ENCODE measurements at regions not wholly inside any gene's neighbourhood (a gene's known extent, or its start where the extent isn't known, plus 50 kb on each side); places are given as distances from the start of the nearest gene placed in this dataset.
"Not testable (repeated sequence)": the region's sequence is repeated elsewhere in the genome, so short reads cannot be mapped to it uniquely, and the experiment has no call there.

DNA sequence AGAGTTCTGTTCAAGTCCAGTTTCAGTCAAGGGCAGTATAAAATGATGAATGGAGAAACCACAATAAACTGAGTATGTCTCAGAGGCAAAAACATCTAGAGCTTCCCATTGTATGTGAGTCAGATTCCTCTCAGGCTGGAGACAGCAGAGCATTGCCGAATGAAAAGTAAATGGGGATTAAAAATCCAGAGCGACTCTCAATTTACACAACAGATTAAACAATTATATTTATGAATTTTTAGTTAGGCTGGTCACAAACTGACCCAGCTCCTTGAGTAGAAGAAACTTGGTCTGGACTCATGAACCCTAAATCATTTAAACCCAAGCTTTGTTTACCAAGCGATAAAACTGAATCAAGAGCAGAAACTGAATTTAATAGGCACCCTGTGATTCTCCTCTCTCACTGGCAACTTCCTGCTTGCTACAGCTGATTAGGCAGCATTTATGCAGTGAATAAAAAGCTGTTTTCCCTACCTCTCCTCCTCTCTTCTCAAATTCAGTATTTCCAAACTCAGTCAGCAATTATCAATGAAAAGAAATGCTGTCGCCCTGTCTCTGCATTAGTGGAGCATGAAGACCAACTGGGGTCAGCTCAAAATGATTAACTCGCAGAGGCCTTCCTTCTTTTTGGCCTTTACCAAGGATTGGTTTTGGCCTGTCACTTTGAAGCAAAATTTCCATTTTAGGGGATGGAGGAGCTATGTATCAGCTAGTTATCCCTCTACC, 568.0 kb downstream of the PDHA2 start:
- H3K36me3 ChIP-seq = no peaks in the 10 kb centered on the region
- no peak for TF ChIP-seq CTCF (IDR thresholded peaks at IDR 0.05)
- no peak for TF ChIP-seq POLR2A (IDR thresholded peaks at IDR 0.05)
- no peaks in the 10 kb centered on the region for H3K9me3 ChIP-seq
- DNase-seq = no peak
- intact Hi-C loops (cut with DNase I; ENCODE audit: low total_unique reads) = no loop called here
- H3K4me1 ChIP-seq = no peaks in the 10 kb centered on the region
- H3K27me3 ChIP-seq = no peaks in the 10 kb centered on the region
- H3K4me3 ChIP-seq = no peak overlapping the region
- H3K27ac ChIP-seq = no peak overlapping the region

GRCh38 chr4:96414853-96415252, 575.0 kb downstream of the PDHA2 start:
- H3K36me3 ChIP-seq; H3K4me3 ChIP-seq; H3K9me3 ChIP-seq; H3K27me3 ChIP-seq; H3K27ac ChIP-seq; intact Hi-C loops (cut with DNase I; ENCODE audit: low total_unique reads); H3K4me1 ChIP-seq; DNase-seq: not testable (repeated sequence)

DNA sequence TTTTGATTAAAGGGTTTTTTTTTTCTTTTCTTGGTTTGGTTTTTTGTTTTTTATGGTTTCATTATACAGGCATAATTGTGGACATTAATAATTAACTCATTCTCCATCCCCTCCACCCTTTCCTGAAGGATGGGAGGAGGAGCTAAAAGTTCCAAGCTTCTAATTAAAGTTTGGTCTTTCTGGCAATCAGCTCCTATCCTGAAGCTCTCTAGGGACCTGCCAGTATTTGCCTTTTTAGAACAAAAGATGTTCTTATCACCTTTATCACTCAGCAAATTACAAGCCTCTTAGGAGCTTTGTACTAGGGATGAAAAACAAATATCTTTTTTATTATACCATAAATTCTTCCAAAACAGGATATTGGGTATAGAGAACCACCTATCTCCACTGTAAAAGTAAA, 589.8 kb downstream of the PDHA2 start:
- Histone ChIP-seq H3K9me3 (no peaks in the 10 kb centered on the region), H3K27ac (no peak overlapping the region), H3K4me3 (no peak overlapping the region), H3K27me3 (no peaks in the 10 kb centered on the region), H3K4me1 (no peaks in the 10 kb centered on the region), H3K36me3 (no peaks in the 10 kb centered on the region)
- DNase-seq = no peak
- TF ChIP-seq CTCF (IDR thresholded peaks at IDR 0.05) (no peak), POLR2A (IDR thresholded peaks at IDR 0.05) (no peak)
- intact Hi-C loops (cut with DNase I; ENCODE audit: low total_unique reads) = no loop called here

- no peak for TF ChIP-seq CTCF (IDR thresholded peaks at IDR 0.05)
- TF ChIP-seq POLR2A (IDR thresholded peaks at IDR 0.05) = no peak
- DNase-seq = no peak
- Histone ChIP-seq H3K36me3 (no peaks in the 10 kb centered on the region), H3K9me3 (no peaks in the 10 kb centered on the region), H3K4me3 (no peak overlapping the region), H3K27me3 (no peaks in the 10 kb centered on the region), H3K4me1 (no peaks in the 10 kb centered on the region), H3K27ac (no peak overlapping the region)
- intact Hi-C loops (cut with DNase I; ENCODE audit: low total_unique reads) = no loop called here
Measured at GRCh38 chr4:96431094-96431493, 591.2 kb downstream of the PDHA2 start.

DNA sequence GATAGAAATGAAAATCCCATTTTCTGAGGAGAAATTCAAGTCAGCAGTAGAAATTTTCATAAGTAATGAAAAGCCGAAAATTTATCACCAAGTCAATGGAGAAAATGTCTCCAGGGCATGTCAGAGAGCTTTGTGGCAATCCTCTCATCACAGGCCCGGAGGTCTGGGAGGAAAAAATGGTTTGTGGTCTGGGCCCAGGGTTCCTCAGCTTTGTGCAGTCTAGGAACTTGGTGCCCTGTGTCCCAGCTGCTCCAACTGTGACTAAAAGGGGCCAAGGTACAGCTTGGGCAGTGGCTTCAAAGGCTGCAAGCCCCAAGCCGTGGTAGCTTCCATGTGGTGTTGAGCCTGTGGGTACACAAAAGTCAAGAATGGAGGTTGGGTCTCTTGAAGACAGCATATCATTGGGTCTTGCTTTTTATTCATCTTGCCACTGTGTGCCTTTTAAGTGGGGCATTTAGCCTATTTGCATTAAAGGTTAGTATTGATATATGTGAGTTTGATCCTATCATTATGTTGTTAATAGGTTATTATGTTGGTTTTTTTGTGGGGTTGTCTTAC, 608.5 kb downstream of the PDHA2 start:
- intact Hi-C loops (cut with DNase I; ENCODE audit: low total_unique reads) = no loop called here
- no peak overlapping the region for H3K4me3 ChIP-seq
- H3K36me3 ChIP-seq = no peaks in the 10 kb centered on the region
- H3K4me1 ChIP-seq = no peaks in the 10 kb centered on the region
- no peak for DNase-seq
- H3K9me3 ChIP-seq = no peaks in the 10 kb centered on the region
- no peak overlapping the region for H3K27ac ChIP-seq
- TF ChIP-seq CTCF (IDR thresholded peaks at IDR 0.05) (no peak), POLR2A (IDR thresholded peaks at IDR 0.05) (no peak)
- no peaks in the 10 kb centered on the region for H3K27me3 ChIP-seq
